IMR-90 (cell line): ENCODE measurements at regions not wholly inside any gene's neighbourhood (a gene's known extent, or its start where the extent isn't known, plus 50 kb on each side); places are given as distances from the start of the nearest gene placed in this dataset.

Source experiments
- ATAC-seq: fragments of 200-7000 bp; cut with Tn5 transposase; 2 replicates; pipeline ENCODE4 v1.9.1; 2020; ENCODE audit warnings: low read depth, mild to moderate bottlenecking, moderate library complexity
- BruUV-seq: library from RNA; stranded (reverse); fragments of 400-500 nt; replicated peaks from 2 replicates; lab custom pipeline; 2021; lab: Mats Ljungman, UMichigan
- CTCF ChIA-PET: fragments of 300-600 bp; formaldehyde crosslinking; extraction: SDS; loops from one replicate; lab custom pipeline; 2021; ENCODE audit warnings: antibody characterized with exemption; lab: Yijun Ruan, JAX
- POLR2A ChIA-PET: fragments of 300-600 bp; sonication (Branson Sonifier 250); formaldehyde crosslinking; loops from one replicate; lab custom pipeline; 2022; ENCODE audit warnings: antibody characterized with exemption; ENCODE audit not compliant: unreplicated experiment; lab: Charles Lee
- DNase-seq: peaks from one replicate; pipeline ENCODE4 v3.0.0; 2013
- H2AFZ ChIP-seq: replicated peaks from 2 replicates; pipeline ENCODE3; 2013; ENCODE audit warnings: low read length, mild to moderate bottlenecking; ENCODE audit not compliant: poor library complexity
- H2AK5ac ChIP-seq: 2 replicates; pipeline ENCODE4 v1.6.1; 2013; ENCODE audit warnings: low read depth, low read length, inconsistent platforms
- H2AK9ac ChIP-seq: replicated peaks from 2 replicates; pipeline ENCODE3; 2013; ENCODE audit warnings: mild to moderate bottlenecking, low read depth, low read length, moderate library complexity; ENCODE audit not compliant: poor library complexity
- H2BK120ac ChIP-seq: 2 replicates; pipeline ENCODE4 v1.6.1; 2013; ENCODE audit warnings: low read depth, low read length, inconsistent platforms
- H2BK15ac ChIP-seq: 3 replicates; pipeline ENCODE4 v1.6.1; 2013; ENCODE audit warnings: low read depth, low read length, inconsistent platforms
- H2BK20ac ChIP-seq: 2 replicates; pipeline ENCODE4 v1.6.1; 2013; ENCODE audit warnings: low read depth, mild to moderate bottlenecking, inconsistent platforms, low read length, moderate library complexity
- H2BK5ac ChIP-seq: 2 replicates; pipeline ENCODE4 v1.6.1; 2013; ENCODE audit warnings: mild to moderate bottlenecking, low read depth, low read length, inconsistent platforms; ENCODE audit not compliant: poor library complexity, severe bottlenecking
- H3K14ac ChIP-seq: replicated peaks from 2 replicates; pipeline ENCODE4 v1.6.1; 2013; ENCODE audit warnings: low read depth, low read length, inconsistent platforms
- H3K18ac ChIP-seq: 2 replicates; pipeline ENCODE4 v1.6.1; 2013; ENCODE audit warnings: low read depth, low read length, control low read depth
- H3K23ac ChIP-seq: 2 replicates; pipeline ENCODE4 v1.6.1; 2013; ENCODE audit warnings: low read depth, low read length, inconsistent platforms
- H3K27ac ChIP-seq: 2 replicates; pipeline ENCODE4 v1.5.1; 2013; ENCODE audit warnings: mild to moderate bottlenecking, control low read depth, low read length; ENCODE audit not compliant: insufficient read depth
- H3K27me3 ChIP-seq: 2 replicates; pipeline ENCODE4 v1.6.1; 2013; ENCODE audit warnings: low read length; ENCODE audit not compliant: control insufficient read depth, insufficient read depth
- H3K36me3 ChIP-seq: 2 replicates; pipeline ENCODE4 v1.6.1; 2013; ENCODE audit warnings: low read length, mixed read lengths; ENCODE audit not compliant: control insufficient read depth, insufficient read depth
- H3K4ac ChIP-seq: 2 replicates; pipeline ENCODE4 v1.6.1; 2013; ENCODE audit warnings: low read depth, low read length, inconsistent platforms
- H3K4me1 ChIP-seq: 2 replicates; pipeline ENCODE4 v1.6.1; 2013; ENCODE audit warnings: low read length, mixed read lengths; ENCODE audit not compliant: control insufficient read depth, insufficient read depth
- H3K4me2 ChIP-seq: 2 replicates; pipeline ENCODE4 v1.6.1; 2013; ENCODE audit warnings: low read depth, mild to moderate bottlenecking, control low read depth, low read length, moderate library complexity
- H3K4me3 ChIP-seq: 2 replicates; pipeline ENCODE4 v1.5.1; 2013; ENCODE audit warnings: low read depth, mild to moderate bottlenecking, control low read depth, low read length, moderate library complexity; ENCODE audit not compliant: insufficient read depth
- H3K56ac ChIP-seq: 2 replicates; pipeline ENCODE4 v1.6.1; 2013; ENCODE audit warnings: low read length, inconsistent platforms; ENCODE audit not compliant: insufficient read depth; ENCODE audit errors: extremely low read depth
- H3K79me1 ChIP-seq, 2 experiments: 2 replicates each; pipeline ENCODE4 v1.6.1; 2013; ENCODE audit warnings: low read length in 2 of 2, inconsistent platforms in 1 of 2, low read depth in 1 of 2
- H3K9ac ChIP-seq: 2 replicates; pipeline ENCODE4 v1.6.1; 2013; ENCODE audit warnings: low read depth, low read length, control low read depth
- H3K9me1 ChIP-seq: 2 replicates; pipeline ENCODE4 v1.6.1; 2013; ENCODE audit warnings: low read length, inconsistent platforms; ENCODE audit not compliant: insufficient read depth
- H3K9me3 ChIP-seq: 2 replicates; pipeline ENCODE4 v1.6.1; 2013; ENCODE audit warnings: low read length; ENCODE audit not compliant: control insufficient read depth, insufficient read depth
- H4K20me1 ChIP-seq: 2 replicates; pipeline ENCODE4 v1.6.1; 2013; ENCODE audit warnings: low read length, inconsistent platforms; ENCODE audit not compliant: insufficient read depth
- H4K5ac ChIP-seq: 2 replicates; pipeline ENCODE4 v1.6.1; 2013; ENCODE audit warnings: mild to moderate bottlenecking, low read depth, low read length, control low read depth
- H4K8ac ChIP-seq, 2 experiments: 2 replicates each; pipeline ENCODE4 v1.6.1; 2013; ENCODE audit warnings: low read depth in 2 of 2, low read length in 2 of 2, control low read depth in 1 of 2, inconsistent platforms in 1 of 2
- H4K91ac ChIP-seq: 2 replicates; pipeline ENCODE4 v1.6.1; 2013; ENCODE audit warnings: low read depth, low read length, inconsistent platforms; ENCODE audit not compliant: insufficient read depth
- CEBPB ChIP-seq: IDR thresholded peaks from 2 replicates; pipeline ENCODE4 v1.6.1; 2012; ENCODE audit warnings: low read depth, low read length, improper control_type of control experiment
- CHD1 ChIP-seq: IDR thresholded peaks from 2 replicates; pipeline ENCODE4 v1.6.1; 2012; ENCODE audit warnings: low read depth, low read length, improper control_type of control experiment
- MAFK ChIP-seq: IDR thresholded peaks from 2 replicates; pipeline ENCODE4 v1.6.1; 2012; ENCODE audit warnings: low read depth, low read length, improper control_type of control experiment
- RCOR1 ChIP-seq: IDR thresholded peaks from 2 replicates; pipeline ENCODE4 v1.6.1; 2012; ENCODE audit warnings: mild to moderate bottlenecking, low read length, improper control_type of control experiment; ENCODE audit not compliant: insufficient replicate concordance
- dilution Hi-C: fragments of 300-500 bp; cut with HindIII; formaldehyde crosslinking; loops from one replicate; pipeline ENCODE4 v1.14.3; 2018; ENCODE audit warnings: low sequenced_read_pairs; ENCODE audit not compliant: unreplicated experiment
- in situ Hi-C: fragments of 300-500 bp; cut with MboI; formaldehyde crosslinking; loops from 3 replicates; pipeline ENCODE4 v1.14.3; 2019; ENCODE audit warnings: low sequenced_read_pairs, inconsistent platforms, mixed read lengths
- intact Hi-C: fragments of 100-400 bp; cut with micrococcal nuclease; formaldehyde crosslinking; loops from 2 replicates; pipeline ENCODE4 v1.10.0; 2022
- TF ChIP-seq, protein P1 (sequence below): conservative IDR thresholded peaks from 2 replicates; pipeline ENCODE4 v1.5.1; 2012; ENCODE audit warnings: mild to moderate bottlenecking, low read depth, low read length, improper control_type of control experiment

DNA sequence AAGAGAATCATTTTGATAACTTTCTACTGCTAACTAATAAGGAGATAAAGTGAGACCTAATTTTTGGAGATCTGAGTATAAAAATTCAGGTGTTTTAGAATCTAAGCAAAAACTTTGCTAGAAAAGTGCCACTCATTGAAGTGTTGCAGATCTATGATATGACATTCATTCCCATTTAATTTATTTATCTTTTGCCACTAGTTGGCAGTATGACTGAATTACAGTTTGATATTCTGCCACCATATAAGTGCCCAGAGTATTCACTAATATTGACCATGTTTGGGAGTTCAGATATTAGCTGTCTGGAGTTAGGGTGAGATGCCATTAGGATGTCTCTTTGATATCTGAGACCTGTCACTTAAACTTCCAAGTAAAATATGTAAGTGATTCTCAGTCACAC, 251.3 kb upstream of the GBE1 start:
- in situ Hi-C loops, result no loop called here
- DNase-seq, result no peak
- H4K91ac ChIP-seq, result no peak overlapping the region
- H3K56ac ChIP-seq, result no peak overlapping the region
- no peaks in the 10 kb centered on the region for H3K9me1 ChIP-seq
- H2BK20ac ChIP-seq, result no peak overlapping the region
- H3K79me1 ChIP-seq, result no peaks in the 10 kb centered on the region
- H2AFZ ChIP-seq, result no peak overlapping the region
- H2AK5ac ChIP-seq, result no peak overlapping the region
- CTCF ChIA-PET, result interaction anchor here (1.2 kb wide), 1 partner anchor 9 kb away, joined by 3 read pairs; no protein-coding TSS in a partner anchor
- no peak overlapping the region for H2BK5ac ChIP-seq
- dilution Hi-C loops, result no loop called here
- H4K8ac ChIP-seq, result no peak overlapping the region
- POLR2A ChIA-PET, result no interaction called here
- intact Hi-C loops, result no loop called here
- H3K9me3 ChIP-seq, result no peaks in the 10 kb centered on the region
- no peak overlapping the region for H3K9ac ChIP-seq
- no peak overlapping the region for H2BK15ac ChIP-seq
- no peak overlapping the region for H3K27ac ChIP-seq
- H3K14ac ChIP-seq, result no peak overlapping the region
- no peaks in the 10 kb centered on the region for H3K4me1 ChIP-seq
- TF ChIP-seq, protein P1, sequence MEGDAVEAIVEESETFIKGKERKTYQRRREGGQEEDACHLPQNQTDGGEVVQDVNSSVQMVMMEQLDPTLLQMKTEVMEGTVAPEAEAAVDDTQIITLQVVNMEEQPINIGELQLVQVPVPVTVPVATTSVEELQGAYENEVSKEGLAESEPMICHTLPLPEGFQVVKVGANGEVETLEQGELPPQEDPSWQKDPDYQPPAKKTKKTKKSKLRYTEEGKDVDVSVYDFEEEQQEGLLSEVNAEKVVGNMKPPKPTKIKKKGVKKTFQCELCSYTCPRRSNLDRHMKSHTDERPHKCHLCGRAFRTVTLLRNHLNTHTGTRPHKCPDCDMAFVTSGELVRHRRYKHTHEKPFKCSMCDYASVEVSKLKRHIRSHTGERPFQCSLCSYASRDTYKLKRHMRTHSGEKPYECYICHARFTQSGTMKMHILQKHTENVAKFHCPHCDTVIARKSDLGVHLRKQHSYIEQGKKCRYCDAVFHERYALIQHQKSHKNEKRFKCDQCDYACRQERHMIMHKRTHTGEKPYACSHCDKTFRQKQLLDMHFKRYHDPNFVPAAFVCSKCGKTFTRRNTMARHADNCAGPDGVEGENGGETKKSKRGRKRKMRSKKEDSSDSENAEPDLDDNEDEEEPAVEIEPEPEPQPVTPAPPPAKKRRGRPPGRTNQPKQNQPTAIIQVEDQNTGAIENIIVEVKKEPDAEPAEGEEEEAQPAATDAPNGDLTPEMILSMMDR, result peak; percentile 19; the same call in 1 of the 2 replicates
- TF ChIP-seq RCOR1 (no peak), CHD1 (no peak), CEBPB (no peak), MAFK (no peak)
- no peak overlapping the region for H3K18ac ChIP-seq
- H3K4me2 ChIP-seq, result no peak overlapping the region
- H3K27me3 ChIP-seq, result no peaks in the 10 kb centered on the region
- no peak overlapping the region for H3K4me3 ChIP-seq
- H4K20me1 ChIP-seq, result no peaks in the 10 kb centered on the region
- BruUV-seq, result no TSS peak
- H3K23ac ChIP-seq, result no peak overlapping the region
- H2BK120ac ChIP-seq, result no peak overlapping the region
- ATAC-seq, result no peak
- H3K36me3 ChIP-seq, result no peaks in the 10 kb centered on the region
- no peak overlapping the region for H3K4ac ChIP-seq
- no peak overlapping the region for H2AK9ac ChIP-seq
- H4K5ac ChIP-seq, result no peak overlapping the region
